RKO (cell line): ENCODE measurements at regions not wholly inside any gene's neighbourhood (a gene's known extent, or its start where the extent isn't known, plus 50 kb on each side); places are given as distances from the start of the nearest gene placed in this dataset.

ENCODE experiments used
- DNase-seq: peaks from one replicate; pipeline ENCODE4 v3.0.0-alpha.2; 2016; ENCODE audit warnings: low spot score

DNA sequence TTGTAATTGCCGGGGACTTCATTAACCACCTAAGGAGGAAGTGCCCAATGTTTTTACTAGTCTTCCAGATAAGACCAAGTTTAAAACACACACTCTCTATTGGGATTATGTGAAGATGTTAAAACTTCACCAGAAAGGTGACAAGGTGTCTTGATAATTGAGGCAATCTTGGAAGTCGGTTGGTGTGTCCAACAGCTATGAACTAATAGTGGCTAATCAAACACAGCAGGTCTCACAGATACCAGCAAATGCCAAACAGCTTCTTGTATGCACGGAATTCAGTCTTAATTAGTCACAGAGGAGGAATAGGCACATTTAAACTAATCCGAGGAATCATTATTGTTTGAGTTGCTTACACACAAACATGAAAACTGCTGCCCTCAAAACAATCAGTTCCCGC, 214.5 kb downstream of the SEC61B start:
- DNase-seq = no peak

DNA sequence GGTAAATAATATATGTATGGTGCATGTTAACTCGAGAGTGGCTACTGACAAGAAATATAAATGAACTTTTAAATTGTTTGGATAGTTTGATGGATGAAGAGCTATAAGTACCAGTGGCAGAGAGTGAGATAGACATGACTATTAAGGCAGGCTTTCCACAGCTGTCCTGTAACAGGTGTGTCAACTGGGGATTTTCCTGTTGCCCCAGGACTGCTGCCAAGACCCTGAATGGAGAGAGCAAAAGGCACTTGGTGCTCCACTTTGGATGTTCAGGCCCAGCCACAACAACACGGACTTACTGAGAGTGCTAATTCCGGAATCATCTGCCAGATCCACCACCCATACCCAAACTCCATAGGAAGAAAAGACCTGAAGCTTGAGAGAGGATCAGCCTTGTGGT, 215.1 kb downstream of the SEC61B start:
- DNase-seq = no peak

DNA sequence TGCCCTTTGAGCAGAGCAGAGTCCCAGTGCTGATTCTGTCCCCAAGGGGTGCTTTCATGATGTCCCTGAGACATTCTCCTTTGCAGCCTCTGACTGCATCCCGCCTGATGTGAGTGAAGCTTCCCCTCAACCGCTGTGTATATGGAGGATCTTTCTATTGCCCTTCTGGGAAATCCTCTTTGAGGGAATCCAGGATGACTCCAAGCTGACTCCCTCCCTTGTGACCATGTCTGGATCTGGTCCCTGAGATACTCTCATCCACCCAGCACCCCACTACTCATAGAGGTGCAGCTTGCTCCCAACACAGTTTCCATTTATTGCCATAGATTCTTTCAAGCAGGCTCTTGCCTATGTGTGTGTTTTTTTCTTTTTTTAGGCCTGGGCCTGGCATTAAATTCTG, 216.5 kb downstream of the SEC61B start:
- no peak for DNase-seq

DNA sequence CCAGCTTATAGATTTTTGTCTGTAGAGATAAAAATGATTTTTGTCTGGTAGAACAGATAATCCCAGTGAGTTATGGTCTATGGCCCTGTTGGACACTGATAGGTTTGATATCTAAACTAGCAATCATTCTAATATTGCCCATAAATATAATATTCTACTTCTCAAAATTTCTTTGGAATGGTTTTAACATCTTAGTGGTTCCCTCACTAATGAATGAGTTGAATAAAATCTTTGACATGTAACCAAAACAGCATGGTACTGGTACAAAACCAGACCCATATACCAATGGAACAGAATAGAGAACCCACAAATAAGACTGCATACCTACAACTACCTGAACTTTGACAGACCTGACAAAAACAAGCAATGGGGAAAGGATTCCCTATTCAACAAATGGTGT, 219.7 kb downstream of the SEC61B start:
- no peak for DNase-seq

DNA sequence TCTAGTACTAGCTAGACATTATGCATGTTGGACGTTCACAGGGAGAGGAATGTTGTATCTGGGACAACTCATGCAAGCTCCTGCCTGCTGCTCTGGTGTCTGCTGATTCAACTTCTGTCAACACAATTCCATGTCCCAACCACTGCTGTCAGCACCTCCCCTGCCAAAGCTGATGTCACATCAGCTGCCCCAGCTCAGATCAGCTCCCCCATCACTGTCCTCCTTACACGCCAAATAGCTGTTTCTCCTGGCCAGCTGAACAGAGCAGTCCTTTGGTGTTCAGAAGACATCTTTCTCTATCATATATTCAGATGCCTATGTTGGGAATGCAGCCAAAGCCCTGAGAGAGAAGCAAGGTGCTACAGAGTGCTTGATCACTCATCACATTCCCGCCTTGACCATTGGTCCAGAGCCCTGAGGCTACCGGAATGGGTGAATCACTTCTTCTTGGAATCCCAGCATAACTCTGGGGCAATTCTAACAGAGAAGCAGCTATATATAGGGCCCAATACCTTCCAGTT, 223.3 kb downstream of the SEC61B start:
- peak; percentile 48 for DNase-seq

DNA sequence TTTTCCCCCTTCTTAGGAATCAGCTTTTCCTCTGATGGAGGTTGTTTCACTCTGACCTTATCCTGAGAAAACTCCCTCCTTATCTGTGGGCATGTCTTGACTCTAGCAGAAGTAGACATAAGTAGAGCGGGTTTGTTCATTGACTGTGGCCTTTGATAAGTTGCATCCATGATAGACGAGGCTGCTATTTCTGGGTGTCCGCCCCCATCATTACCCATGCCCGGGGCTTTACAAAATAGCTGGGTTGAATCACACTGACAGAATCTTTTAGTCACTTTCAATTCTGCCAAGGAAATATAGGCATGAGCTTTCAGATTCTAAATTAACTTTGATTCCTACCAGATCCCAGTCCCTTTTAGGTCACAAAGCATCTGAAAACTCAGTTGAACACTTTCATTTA, 223.8 kb downstream of the SEC61B start:
- no peak for DNase-seq

DNA sequence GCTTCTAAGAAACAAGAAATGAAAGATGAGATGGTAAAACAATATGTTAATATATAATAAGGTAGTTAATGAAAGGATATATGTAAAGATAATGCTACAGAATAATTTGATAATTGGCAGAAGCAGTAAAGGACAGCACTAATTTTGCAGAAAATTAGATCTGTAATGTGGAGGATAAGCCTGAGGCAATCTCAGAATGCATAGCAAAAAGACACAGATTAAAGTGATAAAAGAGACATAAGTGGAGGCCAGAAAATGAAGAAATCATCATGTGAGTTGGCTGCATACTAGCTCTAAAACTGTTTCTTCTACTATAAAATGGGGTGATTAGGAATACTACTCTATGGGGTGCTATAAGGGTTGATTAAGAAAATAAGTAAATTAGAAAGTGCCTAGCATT, 225.9 kb downstream of the SEC61B start:
- DNase-seq = no peak

DNA sequence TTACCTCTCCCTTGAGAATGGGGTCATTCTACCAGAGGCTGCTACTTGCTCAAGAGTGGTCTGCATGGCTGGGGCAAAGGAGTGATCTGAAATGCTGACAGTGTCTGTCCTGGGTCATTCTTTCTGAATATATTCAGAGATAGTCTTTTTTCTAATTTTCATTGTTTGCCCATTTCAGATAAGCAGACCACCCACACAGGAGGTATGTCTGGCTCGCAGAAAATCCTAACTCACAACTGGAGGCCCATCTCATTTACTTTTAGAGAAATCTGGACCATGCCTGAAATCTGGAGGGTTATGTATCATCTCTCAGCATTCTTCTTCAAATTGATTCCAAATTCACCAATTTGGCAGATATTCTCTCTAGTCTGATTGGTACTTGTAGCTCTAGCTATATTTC, 227.6 kb downstream of the SEC61B start:
- no peak for DNase-seq

DNA sequence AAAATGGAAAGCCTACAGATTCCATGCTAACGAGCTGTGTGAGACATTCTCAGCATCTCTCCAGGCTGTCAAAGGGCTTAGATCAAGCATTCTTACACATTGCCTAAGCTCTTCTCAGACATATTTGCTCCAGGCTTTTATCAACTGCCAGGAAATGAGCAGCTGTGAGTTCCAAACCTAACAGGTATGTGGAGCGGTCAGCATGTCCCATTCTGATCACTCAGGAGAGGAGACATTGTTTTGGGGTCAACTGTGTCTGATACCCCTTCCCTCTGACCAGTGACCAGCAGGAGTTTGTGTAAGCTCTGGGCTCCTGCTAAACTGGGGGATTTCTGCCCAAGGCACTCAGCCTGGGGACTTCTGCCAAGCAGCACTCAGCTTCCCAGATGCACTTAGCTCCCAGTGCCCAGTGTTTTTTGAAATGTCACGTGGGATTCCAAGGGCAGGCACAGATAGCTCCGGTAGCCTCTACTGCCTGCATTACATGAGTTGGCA, 229.1 kb downstream of the SEC61B start:
- DNase-seq = no peak

DNA sequence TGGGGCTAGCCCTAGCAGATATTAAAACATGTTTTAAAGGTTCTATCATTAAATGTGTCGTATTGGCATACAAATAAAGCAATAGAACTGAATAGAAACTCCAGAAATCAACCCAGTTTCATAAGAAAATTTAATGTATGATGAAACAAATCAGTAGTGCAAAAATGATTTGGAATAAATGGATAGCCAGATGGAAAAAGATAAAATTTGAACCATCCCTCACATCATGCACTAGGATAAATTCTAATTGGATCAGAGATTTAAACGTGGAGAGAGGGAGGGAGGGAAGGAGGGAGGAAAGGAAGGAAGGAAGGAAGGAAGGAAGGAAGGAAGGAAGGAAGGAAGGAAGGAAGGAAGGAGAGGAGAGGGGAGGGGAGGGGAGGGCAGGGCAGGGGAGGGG, 235.3 kb downstream of the SEC61B start:
- no peak for DNase-seq

DNA sequence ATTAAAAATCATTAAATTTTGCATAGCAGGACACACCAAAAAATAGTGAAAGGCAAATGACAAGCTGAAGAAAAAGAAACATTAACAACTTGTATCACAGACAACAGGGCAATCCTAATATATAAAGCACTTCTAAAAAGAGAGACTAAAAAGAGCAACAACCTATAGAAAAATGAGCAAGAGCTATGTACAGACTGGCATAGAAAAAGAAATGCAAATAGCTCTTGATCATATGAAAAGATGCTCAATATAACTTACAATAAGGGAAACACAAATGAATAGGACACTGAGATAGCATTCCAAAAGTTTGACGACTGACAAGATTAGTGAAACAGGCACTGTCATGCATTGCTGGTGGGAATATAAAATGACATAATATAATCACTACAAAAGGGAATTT, 235.9 kb downstream of the SEC61B start:
- DNase-seq = no peak

DNA sequence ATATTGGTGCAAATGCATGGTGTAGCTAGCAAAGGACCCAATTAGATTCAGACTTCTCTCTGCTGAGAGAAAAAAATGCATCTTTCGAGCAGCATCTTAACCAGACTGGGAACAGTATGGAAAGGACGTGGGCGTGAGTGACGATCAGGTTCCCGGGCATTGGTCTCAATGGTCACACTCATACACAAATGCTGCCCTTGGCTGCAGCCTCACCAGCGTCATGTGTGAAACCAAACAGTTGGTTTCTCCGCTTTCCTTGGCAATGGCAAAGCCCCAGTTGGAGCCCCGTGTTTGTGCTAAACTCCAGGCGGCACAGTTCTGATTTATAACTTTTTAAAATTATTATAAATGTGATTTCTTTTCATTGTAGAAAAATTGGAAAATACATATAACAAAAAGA, 237.8 kb downstream of the SEC61B start:
- DNase-seq = no peak

DNA sequence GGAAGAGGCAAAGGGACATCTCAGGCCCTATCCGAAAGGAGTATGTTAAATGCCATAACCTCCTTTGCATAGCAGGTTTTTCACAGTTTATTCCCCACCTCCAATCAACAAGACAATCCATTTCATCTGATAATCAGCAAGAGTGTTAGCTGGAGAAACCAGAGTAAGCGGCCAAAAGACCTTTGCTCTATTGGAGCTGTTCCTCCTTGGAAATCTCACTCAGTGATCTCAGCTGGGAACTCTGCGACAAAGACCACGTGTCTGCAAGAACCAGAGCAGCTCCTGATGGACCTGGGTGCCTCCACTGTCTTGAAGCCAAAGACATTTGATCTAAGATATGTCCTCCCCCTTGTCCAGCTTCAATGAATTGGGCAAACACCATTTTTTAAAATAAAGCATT, 241.0 kb downstream of the SEC61B start:
- no peak for DNase-seq

DNA sequence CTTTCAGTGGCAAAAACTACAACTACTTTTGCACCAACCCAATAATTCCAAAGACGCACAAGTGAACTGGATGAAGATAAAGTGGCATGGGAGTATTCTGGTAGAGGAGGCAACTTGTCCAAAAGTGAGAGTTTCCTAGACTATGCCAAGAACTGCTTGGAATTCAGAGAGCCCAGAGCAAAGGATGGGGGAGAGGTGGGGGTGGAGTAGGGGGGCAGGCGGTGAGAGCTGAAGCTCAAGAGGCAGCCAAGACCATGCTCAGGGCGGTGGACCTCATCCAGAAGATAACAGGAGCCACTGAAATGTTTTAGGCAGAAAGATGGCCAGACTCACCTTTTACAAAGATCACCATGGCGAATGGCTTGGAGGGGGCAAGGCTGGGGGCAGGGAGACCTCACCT, 242.5 kb downstream of the SEC61B start:
- no peak for DNase-seq

DNA sequence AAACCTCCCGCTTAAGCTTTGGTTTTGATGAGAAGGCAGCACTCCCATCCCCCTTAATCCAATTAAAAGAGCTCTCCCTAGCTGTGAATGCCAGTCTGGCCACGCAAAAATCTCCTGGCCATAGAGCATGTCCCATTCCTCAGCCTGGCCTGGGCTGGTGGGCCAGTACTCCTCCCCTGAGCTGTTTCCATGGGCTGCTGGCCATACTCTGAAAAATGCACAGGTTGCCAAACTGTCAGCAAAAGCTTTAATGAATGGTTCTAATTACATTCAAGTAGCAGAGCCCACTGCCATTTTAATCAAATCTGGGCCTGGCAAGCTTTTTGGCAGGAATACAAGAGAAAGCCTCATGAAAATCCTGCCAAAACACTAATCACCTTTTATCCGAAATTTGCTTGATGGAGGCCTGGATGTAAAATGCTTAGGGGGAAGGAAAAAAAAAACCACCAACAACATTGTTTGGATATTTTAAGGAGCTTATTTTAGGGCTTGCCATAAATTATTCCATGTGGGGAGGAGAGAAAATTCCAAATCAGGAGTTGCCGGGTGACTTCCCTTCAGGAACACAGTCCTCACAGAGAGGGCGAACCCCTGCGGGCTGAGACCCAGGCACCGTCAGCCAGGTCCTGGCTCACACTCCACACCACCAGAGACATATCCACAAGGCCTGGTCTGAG, 243.3 kb downstream of the SEC61B start:
- no peak for DNase-seq

DNA sequence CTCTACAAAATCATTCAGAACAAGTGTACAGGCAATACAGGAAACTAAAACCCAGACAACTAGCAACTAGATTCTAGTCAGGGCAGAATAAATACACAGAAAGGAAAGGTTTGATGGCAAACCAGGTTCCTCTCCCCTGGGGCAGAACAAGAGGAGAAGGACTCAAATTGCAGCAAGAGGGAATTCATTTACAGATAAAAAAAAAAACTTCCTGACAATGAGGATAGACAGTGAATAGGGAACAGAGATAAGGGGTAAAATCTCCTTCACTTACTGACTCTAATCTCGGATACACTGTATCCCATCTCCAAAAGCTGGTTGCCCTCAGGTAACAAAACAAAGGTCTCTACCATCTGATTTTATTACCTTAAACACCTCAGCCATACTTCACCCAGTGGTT, 244.0 kb downstream of the SEC61B start:
- DNase-seq = no peak

DNA sequence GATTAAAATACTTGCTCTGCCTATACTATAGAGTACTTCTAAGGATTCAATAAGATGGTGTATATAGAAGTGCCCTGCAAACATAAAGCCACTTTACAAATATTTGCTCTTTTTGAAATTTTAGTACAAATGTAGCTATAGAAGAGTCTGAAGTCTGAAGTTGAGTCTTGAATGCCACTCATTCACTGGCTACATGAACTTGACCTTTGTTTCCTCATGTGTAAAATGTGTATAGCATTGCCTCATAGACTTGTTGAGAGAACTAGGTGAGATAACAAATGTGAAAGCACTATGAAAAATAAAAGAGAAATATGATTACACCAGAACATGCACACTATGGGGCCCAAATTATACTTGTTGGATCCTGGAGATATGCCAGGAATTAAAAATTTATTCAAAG, 244.7 kb downstream of the SEC61B start:
- DNase-seq = no peak

DNA sequence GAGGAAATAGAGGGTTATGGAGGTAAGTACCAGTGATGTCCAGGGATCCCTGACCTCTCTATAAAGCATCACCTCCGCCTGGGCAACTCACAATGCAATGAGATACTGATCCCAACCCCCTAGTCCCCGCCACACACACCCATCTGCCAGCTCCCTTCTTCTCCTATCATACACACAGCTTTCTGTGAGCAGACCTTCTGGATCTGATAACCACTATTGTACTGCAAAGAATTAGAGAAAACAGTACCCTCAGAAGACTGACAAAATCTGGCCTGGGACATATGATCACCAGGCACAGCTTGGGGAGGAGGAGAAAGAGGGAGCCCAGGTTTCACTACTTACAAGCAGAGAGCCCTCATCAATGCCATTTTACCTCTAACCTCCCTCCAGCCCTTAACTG, 249.0 kb downstream of the SEC61B start:
- no peak for DNase-seq

DNA sequence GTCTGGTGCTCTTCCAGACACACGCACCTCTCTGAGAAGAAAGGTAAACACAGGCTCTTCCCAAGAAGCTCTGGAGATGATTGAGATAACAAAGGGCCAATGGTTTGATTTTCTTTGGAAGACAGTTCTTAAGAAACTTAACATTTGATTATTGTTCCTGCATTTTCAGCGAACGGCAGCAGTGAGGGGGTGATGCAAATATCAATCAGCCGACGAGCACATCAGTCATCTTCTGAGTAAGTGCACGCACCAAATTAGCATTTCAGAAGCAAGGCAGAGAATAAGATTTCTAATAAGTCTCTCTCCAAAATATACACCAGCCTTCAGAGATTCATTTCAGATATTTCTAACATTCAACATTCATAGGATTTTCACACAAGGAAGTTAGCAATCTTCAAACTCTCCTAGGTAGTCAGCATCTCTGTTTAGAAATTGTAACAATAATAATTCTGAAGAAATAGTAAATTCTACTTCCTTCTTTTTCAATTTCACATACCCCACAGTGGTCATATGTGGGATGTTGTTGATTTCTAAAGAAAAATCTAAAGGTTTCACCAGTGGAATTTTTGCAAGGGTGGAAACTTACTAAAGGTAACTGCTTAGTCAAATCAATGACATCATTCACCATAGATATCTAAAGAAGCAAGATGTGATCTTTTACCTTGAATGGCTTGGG, 250.3 kb downstream of the SEC61B start:
- no peak for DNase-seq

DNA sequence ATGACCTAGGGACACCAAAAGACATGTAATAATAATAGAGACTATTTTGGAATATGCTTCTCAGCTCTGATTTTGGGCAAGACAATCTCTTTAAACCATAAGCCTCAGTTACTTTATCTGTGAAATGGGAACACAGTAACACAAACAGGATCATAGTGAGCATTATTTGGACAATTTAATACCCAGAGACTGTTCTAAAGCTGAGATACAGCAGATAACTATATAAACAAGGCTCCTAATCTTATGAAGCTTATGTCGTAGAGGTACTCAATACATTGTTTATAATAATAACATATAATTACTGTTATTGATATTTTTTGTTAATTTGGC, 250.8 kb downstream of the SEC61B start:
- DNase-seq = no peak

DNA sequence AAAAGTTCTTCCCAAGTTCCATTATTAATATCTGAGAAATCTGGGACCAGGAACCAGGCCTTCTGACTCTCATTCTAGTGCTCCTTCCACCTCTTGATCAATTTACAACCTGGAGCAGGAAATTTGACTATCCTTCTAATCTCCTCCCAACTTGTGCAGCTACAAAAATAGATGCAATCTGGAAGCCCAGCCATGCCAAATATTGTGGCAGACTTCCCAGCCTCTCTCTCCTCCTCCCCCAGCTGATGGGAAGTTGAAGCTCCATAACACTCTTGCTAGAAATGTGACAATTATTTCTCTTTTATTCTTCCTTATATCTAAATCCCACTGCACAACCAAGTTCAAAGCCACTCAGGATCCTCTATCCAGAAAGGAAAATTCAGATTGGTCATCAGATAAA, 252.1 kb downstream of the SEC61B start:
- no peak for DNase-seq

DNA sequence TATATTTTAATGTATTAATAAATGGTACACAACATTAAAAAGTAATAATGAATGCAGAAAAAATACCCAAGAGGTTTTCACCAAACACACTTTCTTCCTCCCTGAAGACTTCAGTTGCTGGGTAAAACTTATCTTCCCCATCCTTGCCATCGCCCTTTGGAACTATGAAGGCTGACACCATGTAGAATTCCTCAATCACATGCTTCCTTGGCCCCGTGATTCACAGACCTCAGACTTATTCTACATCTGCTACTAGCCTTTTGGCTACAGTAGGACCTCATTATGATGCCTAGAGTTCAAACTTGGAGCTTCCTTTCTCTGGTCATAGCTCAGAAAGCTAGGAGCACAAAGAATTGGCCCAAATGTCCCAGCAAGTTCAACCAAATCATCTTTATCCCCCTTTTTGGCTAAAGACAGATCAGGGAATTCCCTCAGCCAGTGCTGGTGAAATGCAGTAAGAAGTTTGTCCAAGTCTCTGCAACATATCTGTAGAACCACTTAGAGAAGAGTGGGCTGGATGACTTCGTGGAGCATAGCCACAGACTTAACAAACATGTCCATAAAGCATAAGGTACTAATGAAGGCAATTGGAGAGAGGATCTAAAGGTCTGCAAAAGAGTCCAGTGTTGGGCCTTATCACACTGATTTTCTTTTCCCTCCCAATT, 253.5 kb downstream of the SEC61B start:
- no peak for DNase-seq

DNA sequence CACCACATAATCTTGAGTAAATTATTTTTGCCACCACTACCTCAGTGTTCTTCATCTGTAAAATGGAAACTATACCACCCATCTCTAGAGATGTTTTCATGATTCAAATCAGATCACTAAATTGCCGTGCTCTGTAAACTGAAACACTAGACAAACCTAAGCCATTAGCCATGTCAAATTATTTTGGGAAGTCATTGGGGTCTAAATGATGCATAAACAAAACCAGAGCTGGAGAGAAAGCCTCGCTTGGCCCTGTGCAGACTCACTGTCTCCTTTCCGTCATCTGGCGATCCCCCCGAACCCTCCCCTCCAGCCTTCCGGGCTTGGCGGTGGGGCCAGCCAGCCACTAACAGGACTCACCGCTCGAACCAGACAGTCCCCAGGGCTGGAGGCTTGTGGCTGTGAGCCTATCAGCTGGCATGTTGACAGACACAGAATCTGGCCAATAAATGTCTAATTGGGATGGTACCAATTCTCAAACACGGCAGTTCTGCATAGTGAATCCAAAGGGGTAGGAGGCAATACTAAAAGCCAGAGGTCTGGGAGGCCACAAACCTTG, 256.5 kb downstream of the SEC61B start:
- DNase-seq = no peak
